CD4-positive, alpha-beta T cell treated with Interleukin-1 beta for 1 hour (primary cell): ENCODE measurements at regions not wholly inside any gene's neighbourhood (a gene's known extent, or its start where the extent isn't known, plus 50 kb on each side); places are given as distances from the start of the nearest gene placed in this dataset.
"Not testable (repeated sequence)": the region's sequence is repeated elsewhere in the genome, so short reads cannot be mapped to it uniquely, and the experiment has no call there.

ENCODE experiments used
- DNase-seq, 2 donors: peaks; one replicate each; pipeline ENCODE4 v3.0.0-alpha.2; 2020 to 2022

- no peak for DNase-seq
Measured at GRCh38 chr1:47577303-47578025, 139.6 kb downstream of the FOXD2 start.

- no peak for DNase-seq
Measured at GRCh38 chr1:47578026-47578720, 140.3 kb downstream of the FOXD2 start.

GRCh38 chr1:47578721-47579419, 141.0 kb downstream of the FOXD2 start:
- DNase-seq = no peak

- DNase-seq = no peak
Measured at GRCh38 chr1:47579809-47580208, 142.0 kb downstream of the FOXD2 start.

DNA sequence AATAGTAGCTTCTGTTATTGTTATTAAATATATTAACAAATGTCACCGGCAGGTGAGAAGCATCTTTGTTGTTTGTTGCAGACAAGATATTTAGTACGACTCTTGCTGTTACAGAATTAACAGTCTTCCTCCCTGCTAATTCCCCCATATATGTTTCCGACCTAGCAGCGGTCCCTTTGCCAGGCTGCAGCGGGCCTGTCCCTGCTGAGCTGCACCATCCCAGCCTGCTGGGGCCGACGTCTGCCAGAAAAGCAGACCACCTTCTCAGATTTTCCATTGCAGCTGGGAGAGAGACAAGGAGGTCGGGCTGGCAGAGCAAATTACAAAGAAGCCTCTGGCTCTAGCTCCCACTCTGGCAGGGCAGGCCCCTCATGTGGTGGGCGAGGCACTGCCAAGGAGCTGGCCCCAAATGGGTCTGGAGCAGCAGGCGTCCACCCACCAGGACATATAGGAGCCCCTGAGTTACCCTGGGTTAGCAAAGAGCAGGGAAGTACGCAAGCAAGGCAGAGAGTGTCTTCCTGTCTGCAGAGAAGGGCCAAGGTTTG, 142.7 kb downstream of the FOXD2 start:
- DNase-seq = no peak

DNA sequence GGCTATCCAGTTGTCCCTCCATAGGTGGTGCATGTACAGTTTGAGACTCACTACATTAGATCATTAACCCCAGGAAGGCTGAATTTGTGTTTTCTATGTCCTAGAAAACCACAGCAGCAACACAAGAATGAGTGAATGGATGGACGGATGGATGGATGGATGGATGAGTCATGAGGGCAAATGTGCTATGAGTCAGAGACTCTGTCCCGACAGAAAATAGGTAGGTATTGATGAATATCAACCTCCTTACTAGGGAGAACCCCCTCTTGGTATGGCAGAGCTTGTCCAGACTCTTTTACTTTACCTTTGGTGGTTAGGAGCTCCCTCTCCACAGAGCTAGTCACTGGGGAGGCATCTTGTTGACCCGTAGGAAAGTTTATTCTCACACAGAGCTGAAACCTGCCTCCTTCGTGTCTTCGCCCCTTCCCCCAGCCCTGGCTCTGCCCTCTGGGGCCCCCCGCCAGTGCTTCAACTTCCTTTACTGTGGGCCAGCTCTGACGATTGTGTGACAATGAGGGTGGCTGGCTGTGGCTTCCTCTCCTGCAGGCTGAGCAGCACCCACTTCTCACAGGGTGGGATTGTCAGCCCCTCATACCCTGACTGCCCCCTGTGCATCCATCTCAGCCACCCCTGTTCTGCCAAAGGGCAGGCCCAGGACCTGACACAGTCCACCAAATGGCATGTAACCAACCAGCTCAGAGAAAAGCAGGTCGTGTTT, 145.2 kb downstream of the FOXD2 start:
- DNase-seq = no peak

DNA sequence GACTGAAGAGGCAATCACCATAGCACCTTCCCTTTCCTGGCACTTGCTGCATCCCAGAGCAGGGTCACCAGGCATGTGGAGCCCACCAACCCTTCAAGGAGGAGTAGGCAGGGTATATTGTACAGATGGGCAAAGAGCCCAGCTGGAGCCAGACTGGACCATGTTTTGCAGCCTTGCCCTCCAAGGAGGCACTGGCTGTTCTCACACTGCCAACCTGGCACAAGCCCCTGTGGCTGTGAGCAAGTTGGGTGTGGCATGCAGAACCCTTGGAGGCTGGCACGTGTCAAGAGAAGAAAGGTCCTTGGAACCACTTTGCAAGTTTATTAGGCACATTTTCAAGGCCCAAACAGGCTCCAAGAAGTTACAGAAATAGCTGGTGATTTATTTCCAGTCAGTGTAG, 146.4 kb downstream of the FOXD2 start:
- DNase-seq = no peak

DNA sequence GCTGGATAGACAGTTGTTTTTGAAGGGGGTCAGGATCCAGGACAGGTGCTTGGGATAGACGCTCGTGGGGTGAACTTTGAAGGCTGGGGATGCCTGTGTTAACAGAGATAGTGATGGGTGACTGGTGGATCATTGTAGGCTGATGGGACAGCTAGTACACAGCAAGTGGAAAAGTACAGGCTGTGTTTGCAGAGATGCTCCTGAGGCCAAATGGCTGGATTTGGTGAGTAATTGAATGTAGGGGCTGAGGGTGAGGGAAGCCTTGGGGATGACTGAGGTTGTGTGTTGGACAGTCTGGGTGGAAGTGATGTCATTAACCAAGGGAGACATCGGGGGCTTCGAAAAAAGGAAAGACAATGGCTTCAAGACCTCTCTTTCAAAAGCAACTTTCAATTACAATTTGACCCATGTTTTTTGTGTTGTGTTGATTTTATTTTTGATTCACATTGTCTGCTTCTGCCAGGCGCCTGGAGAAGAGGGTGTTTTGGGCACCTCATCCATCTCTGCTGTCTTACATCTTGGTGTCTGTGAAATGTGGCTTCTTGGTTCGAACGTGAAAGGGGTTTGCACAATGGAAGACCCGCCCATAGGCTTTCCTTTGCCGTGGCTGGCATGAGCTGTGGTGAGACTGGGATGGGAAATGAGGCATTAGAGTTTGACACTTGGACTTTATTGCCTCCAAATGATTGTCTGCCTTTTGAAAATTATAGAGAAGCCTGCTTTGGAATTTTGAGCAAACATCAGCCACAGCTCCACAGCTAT, 147.5 kb downstream of the FOXD2 start:
- DNase-seq = no peak

DNA sequence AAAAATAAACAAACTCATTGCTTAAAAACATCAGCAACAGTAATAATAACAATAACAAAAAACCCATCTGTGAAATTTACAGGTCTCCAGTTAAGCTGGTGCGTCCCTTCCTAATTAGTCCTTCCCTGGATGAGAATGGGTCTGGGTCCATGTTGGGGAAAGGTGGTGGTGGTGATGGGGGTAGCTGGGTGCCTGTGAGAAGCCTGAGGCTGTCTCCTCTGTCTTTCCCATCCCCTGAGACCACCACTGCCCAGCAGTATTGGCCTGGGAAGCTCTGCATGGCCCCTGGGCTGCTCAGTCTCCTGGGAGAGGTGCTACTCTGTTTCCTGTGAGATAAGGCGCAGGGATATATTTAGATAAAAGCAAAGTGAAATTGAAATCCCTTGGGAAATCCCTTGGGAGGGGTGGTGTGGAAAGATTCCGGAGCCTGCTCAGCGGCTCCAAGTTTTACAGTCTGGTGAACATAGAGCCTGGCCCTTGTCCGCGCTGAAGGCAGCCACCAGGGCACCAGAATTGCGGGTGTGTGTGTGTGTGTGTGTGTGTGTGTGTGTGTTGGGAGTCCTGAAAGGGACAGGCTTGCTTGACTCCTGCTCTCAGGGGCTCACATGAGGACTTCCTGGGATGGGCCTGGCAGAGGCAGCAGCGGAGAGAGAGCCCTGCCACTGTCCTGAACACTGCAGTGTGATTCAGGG, 150.2 kb downstream of the FOXD2 start:
- DNase-seq = no peak

DNA sequence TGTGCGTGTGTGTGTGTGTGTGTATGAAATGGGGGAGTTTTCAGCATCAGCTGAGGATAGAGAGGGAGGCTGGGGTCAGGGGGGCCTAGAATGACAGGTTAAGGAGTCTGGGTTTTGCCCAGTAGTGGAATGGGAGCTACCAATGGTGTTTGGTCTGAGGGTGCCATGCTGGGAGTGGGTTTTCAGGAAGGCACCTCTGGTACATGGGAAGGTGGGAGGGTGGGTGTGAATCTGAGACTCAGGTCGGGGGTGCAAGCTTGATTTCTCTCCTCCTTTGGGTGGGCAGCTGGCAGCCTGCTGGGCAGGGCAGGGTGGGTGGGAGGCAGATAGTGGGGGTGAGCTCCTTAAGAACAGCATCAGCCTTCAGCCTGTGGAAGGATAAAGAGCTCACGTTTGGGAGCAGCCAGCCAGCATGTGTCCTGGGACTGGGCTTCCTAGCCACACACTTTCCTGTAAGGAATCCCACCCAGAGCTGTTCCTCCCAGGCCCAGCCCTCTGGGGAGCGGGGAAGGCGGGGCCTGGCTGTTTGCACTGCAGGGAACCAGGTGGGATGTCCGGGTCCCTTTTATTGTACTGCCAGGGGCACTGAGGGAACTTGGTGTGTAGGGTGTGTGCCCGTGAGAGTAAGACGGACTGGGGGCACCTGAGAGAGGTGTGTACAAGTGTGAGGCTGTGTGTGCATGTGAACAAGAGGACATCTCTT, 152.8 kb downstream of the FOXD2 start:
- DNase-seq = no peak

GRCh38 chr1:47591801-47592200, 154.0 kb downstream of the FOXD2 start:
- DNase-seq = no peak

- no peak for DNase-seq
Measured at GRCh38 chr1:47592296-47593012, 154.6 kb downstream of the FOXD2 start.

GRCh38 chr1:47593013-47593568, 155.2 kb downstream of the FOXD2 start:
- no peak for DNase-seq

DNA sequence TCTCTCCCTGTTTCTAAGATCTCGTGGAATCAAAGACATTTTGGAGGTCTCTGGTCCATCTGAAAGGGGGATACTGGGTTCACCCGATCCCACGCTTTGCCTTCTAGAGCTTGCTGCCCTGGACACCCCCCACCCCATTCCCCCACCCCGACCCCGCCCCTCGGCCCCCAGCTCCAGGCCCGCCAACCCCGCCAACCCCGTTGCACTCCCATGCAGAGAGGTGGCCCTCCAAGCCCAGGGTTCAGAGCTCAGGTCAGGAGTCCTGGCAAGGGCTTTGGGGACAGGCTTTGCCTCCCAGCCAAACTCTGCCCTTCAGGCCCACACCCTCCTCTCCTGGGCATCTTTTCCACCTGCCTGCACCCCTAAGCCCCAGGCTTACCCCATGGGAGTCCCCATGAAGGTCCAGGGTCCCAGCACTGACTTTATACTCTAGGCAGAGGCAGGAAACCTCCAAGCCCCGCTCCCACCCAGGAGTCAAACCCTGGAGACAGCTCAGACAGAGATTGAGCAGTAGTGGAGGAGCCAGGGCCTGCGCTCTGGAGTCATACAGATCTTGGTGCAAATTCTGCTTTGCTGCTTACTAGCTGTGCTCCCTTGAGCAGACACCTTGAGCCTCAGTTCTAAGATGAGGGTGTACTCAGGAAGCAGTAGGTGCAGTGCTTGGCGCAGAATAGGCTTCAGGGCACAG, 155.9 kb downstream of the FOXD2 start:
- DNase-seq = no peak

DNA sequence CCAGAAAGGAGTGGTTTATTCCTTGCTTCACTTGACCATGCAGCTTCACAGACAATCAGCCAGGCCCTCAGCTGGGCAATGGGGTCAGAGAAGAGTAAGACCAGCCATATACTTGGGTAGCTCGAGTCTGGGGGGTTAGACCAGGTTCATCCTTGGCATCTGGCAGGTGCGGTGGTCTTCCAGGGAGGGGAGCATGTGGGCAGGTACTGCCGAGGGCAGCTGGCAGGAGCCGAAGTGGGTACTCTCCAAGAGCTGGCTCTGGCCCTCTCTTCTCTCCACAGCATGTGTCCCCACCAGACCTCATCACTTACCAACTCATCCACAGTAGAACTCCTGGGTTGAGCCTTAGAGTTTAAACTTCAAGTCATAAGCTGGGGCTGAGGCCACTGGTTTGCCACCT, 156.8 kb downstream of the FOXD2 start:
- DNase-seq = no peak

- no peak for DNase-seq
Measured at GRCh38 chr1:47596328-47596727, 158.5 kb downstream of the FOXD2 start.

- DNase-seq = no peak
Measured at GRCh38 chr1:47598357-47598756, 160.5 kb downstream of the FOXD2 start.

- no peak for DNase-seq
Measured at GRCh38 chr1:47599777-47600176, 161.9 kb downstream of the FOXD2 start.

GRCh38 chr1:47602491-47602890, 164.6 kb downstream of the FOXD2 start:
- not testable (repeated sequence) for DNase-seq
